ENCODE measurements at regions not wholly inside any gene's neighbourhood (a gene's known extent, or its start where the extent isn't known, plus 50 kb on each side); places are given as distances from the start of the nearest gene placed in this dataset.

- no peak overlapping the region for H2BK12ac ChIP-seq (ENCODE audit: low read depth, low read length)
- no peaks in the 10 kb centered on the region for H3K4me1 ChIP-seq (replicated peaks in 1 of 4; ENCODE audit: control insufficient read depth in 3 of 4, insufficient read depth in 4 of 4, low read length in 3 of 4)
- DNase-seq (ENCODE audit: low read depth in 1 of 2, low spot score in 2 of 2) = no peak
- no peak overlapping the region for H2AK5ac ChIP-seq (ENCODE audit: low read depth, low read length)
- H3K9ac ChIP-seq (replicated peaks in 1 of 4; ENCODE audit: extremely low read depth in 1 of 4, low read depth in 3 of 4, low read length in 3 of 4) = no peak overlapping the region
- H4K5ac ChIP-seq (ENCODE audit: insufficient read length, low read depth, low read length) = no peak overlapping the region
- H3K79me1 ChIP-seq (ENCODE audit: low read depth, low read length) = no peaks in the 10 kb centered on the region
- no peak overlapping the region for H4K8ac ChIP-seq (ENCODE audit: extremely low read depth, insufficient read depth, low read length)
- H2BK5ac ChIP-seq (ENCODE audit: low read depth, low read length) = no peak overlapping the region
- no peak overlapping the region for H2BK15ac ChIP-seq (ENCODE audit: low read length)
- no peak overlapping the region for H4K91ac ChIP-seq (replicated peaks; ENCODE audit: insufficient read length, low read length)
- no peak overlapping the region for H3K4ac ChIP-seq (replicated peaks; ENCODE audit: insufficient read length, low read depth, low read length)
- H3K27me3 ChIP-seq (replicated peaks in 1 of 4; ENCODE audit: control insufficient read depth in 3 of 4, extremely low read depth in 1 of 4, insufficient read depth in 3 of 4, low read length in 3 of 4) = no peaks in the 10 kb centered on the region
- H3K56ac ChIP-seq (replicated peaks; ENCODE audit: insufficient read length, low read depth, low read length) = no peak overlapping the region
- H3K23me2 ChIP-seq (ENCODE audit: low read depth, low read length) = no peaks in the 10 kb centered on the region; the same call in 1 of the 2 replicates
- H3K18ac ChIP-seq (ENCODE audit: extremely low read depth, low read length) = no peak overlapping the region
- no peak overlapping the region for H2BK120ac ChIP-seq (replicated peaks; ENCODE audit: low read depth, low read length)
- WGBS, 2 experiments (ENCODE audit: extremely low coverage in 1 of 2, insufficient coverage in 1 of 2, insufficient read length in 1 of 2, insufficient replicate concordance in 2 of 2, low coverage in 1 of 2, low lambda C conversion rate in 2 of 2, missing lambda C conversion rate in 1 of 2) = 88% methylated on average over 3 of the region's 3 CpGs; no CpG with 5 or more reads in 1 of the 2 experiments
- no peaks in the 10 kb centered on the region for H4K20me1 ChIP-seq (replicated peaks in 1 of 2; ENCODE audit: control insufficient read depth in 1 of 2, insufficient read depth in 2 of 2, low read length in 2 of 2)
- H3K4me3 ChIP-seq (ENCODE audit: extremely low read depth in 1 of 4, insufficient read depth in 2 of 4, low read depth in 3 of 4, low read length in 4 of 4) = no peak overlapping the region
- H3K79me2 ChIP-seq (ENCODE audit: control insufficient read depth in 1 of 2, insufficient read depth in 2 of 2, low read length in 2 of 2) = no peaks in the 10 kb centered on the region
- no peak overlapping the region for H3K14ac ChIP-seq (ENCODE audit: insufficient read length)
- no peak overlapping the region for H3K27ac ChIP-seq (ENCODE audit: low read depth, low read length)
- POLR2A ChIA-PET (ENCODE audit: partially characterized antibody) = interaction anchor here (0.8 kb wide), 1 partner anchor 95 kb away, joined by 3 read pairs; the partner anchor contains the start of gene IMMP2L
- CTCF ChIA-PET (ENCODE audit: partially characterized antibody) = interaction anchor here (1.3 kb wide), 1 partner anchor 13 kb away, joined by 4 read pairs; no protein-coding TSS in a partner anchor
- no peak overlapping the region for H3K4me2 ChIP-seq (ENCODE audit: insufficient read depth in 1 of 2, low read depth in 2 of 2, low read length in 2 of 2)
- no peaks in the 10 kb centered on the region for H3K36me3 ChIP-seq (ENCODE audit: control insufficient read depth in 2 of 4, insufficient read depth in 4 of 4, low read length in 3 of 4)
- no peak overlapping the region for H3K23ac ChIP-seq (ENCODE audit: insufficient read length)
- no peak for FAIRE-seq
- H3K9me3 ChIP-seq (ENCODE audit: insufficient read depth in 2 of 2, low read depth in 1 of 2, low read length in 1 of 2) = no peaks in the 10 kb centered on the region
- H2AFZ ChIP-seq (ENCODE audit: low read length) = no peak overlapping the region
- H2BK20ac ChIP-seq (ENCODE audit: low read length) = no peak overlapping the region
- TF ChIP-seq SIN3A (conservative IDR thresholded peaks at IDR 0.05 in 1 of 2, IDR thresholded peaks at IDR 0.05 in 1 of 2; ENCODE audit: low read depth in 1 of 2, low read length in 2 of 2) = no peak
- TF ChIP-seq BRCA1 (IDR thresholded peaks at IDR 0.05; ENCODE audit: low read depth, low read length) = no peak
- no peak for TF ChIP-seq ZNF274 (IDR thresholded peaks at IDR 0.05; ENCODE audit: borderline replicate concordance, extremely low read depth, low read length)
- no peak for TF ChIP-seq TAF1 (IDR thresholded peaks at IDR 0.05; ENCODE audit: low read depth, low read length)
- TF ChIP-seq GTF2F1 (IDR thresholded peaks at IDR 0.05; ENCODE audit: borderline replicate concordance, low read depth, low read length) = no peak
- no peak for TF ChIP-seq RFX5 (IDR thresholded peaks at IDR 0.05; ENCODE audit: borderline replicate concordance, low read depth, low read length)
- no peak for TF ChIP-seq EP300 (IDR thresholded peaks at IDR 0.05; ENCODE audit: borderline replicate concordance in 1 of 2, low read depth in 2 of 2, low read length in 2 of 2)
Observed at GRCh38 chr7:111657018-111657417, 94.7 kb upstream of the IMMP2L start.

Data from H1 (cell line).